SU-DHL-6 (cell line): ENCODE measurements at regions not wholly inside any gene's neighbourhood (a gene's known extent, or its start where the extent isn't known, plus 50 kb on each side); places are given as distances from the start of the nearest gene placed in this dataset.

ENCODE experiments used
- CTCF ChIP-seq: fragments of 200-600 bp; sonication (generic); IDR thresholded peaks from one replicate; pipeline ENCODE4 v1.5.1; 2017; ENCODE audit warnings: antibody characterized with exemption, mild to moderate bottlenecking, low read length, moderate library complexity; ENCODE audit not compliant: insufficient read depth, poor library complexity, severe bottlenecking
- EZH2phosphoT487 ChIP-seq: fragments of 200-600 bp; sonication (generic), shearing (Covaris generic); conservative IDR thresholded peaks from 2 replicates; pipeline ENCODE4 v1.6.1; 2018; ENCODE audit warnings: mild to moderate bottlenecking, antibody characterized with exemption, low read length, moderate library complexity, mixed read lengths

GRCh38 chr10:59027975-59028655, 148.3 kb upstream of the PHYHIPL start:
- TF ChIP-seq CTCF (no peak), EZH2phosphoT487 (no peak)
